ENCODE measurements at regions not wholly inside any gene's neighbourhood (a gene's known extent, or its start where the extent isn't known, plus 50 kb on each side); places are given as distances from the start of the nearest gene placed in this dataset.

GRCh38 chr18:38539856-38540255 is 974.3 kb upstream of the CELF4 start:
- TF ChIP-seq NANOG (IDR thresholded peaks at IDR 0.05; ENCODE audit: borderline replicate concordance) (no peak), ZNF114 (CRISPR knock-in tag; IDR thresholded peaks at IDR 0.05) (no peak), ZNF462 (CRISPR knock-in tag; IDR thresholded peaks at IDR 0.05) (no peak), POLR2AphosphoS5 (IDR thresholded peaks at IDR 0.05; ENCODE audit: low read depth) (no peak), JUNB (IDR thresholded peaks at IDR 0.05; ENCODE audit: unreplicated experiment) (no peak), EZH2phosphoT487 (IDR thresholded peaks at IDR 0.05; ENCODE audit: unreplicated experiment) (no peak), ETS1 (IDR thresholded peaks at IDR 0.05) (no peak), EZH2 (IDR thresholded peaks at IDR 0.05; ENCODE audit: low read depth, unreplicated experiment) (no peak), STAT1 (IDR thresholded peaks at IDR 0.05; ENCODE audit: unreplicated experiment) (no peak), REST (IDR thresholded peaks at IDR 0.05; ENCODE audit: unreplicated experiment) (no peak), ZNF331 (CRISPR knock-in tag; IDR thresholded peaks at IDR 0.05; ENCODE audit: low read depth) (no peak), CTCF (conservative IDR thresholded peaks at IDR 0.05; ENCODE audit: low read depth in 2 of 2) (no peak)
- Histone ChIP-seq H3K4me2 (no peak overlapping the region), H3K36me3 (ENCODE audit: insufficient read depth) (no peaks in the 10 kb centered on the region), H3K9me2 (ENCODE audit: insufficient read depth) (peaks cover 3% of the 10 kb centered on the region; the same call in 1 of the 2 replicates), H3K27ac (ENCODE audit: low read depth) (no peak overlapping the region), H2AFZ (no peak overlapping the region), H3K4me3 (no peak overlapping the region), H3K4me1 (ENCODE audit: insufficient read depth) (no peaks in the 10 kb centered on the region), H3F3A (replicated peaks; ENCODE audit: low read depth) (no peaks in the 10 kb centered on the region), H4K20me1 (replicated peaks; ENCODE audit: insufficient read depth) (no peaks in the 10 kb centered on the region), H3K79me2 (replicated peaks; ENCODE audit: insufficient read depth) (no peaks in the 10 kb centered on the region), H3K27me3 (ENCODE audit: insufficient read depth) (no peaks in the 10 kb centered on the region)
- H3K4me1 Mint-ChIP-seq = peaks cover 9% of the 10 kb centered on the region
- H3K36me3 Mint-ChIP-seq (ENCODE audit: low read depth) = no peaks in the 10 kb centered on the region
- DNase-seq (ENCODE audit: low spot score) = no peak
- no peak for ATAC-seq
- no peak overlapping the region for H3K27ac Mint-ChIP-seq
- H3K4me3 Mint-ChIP-seq = no peak overlapping the region
- H3K9me3 Mint-ChIP-seq = no peaks in the 10 kb centered on the region; the same call in 2 of the 3 replicates
- H3K27me3 Mint-ChIP-seq (ENCODE audit: insufficient read depth, low read depth, poor library complexity) = peaks cover 4% of the 10 kb centered on the region

Measured in GM23338 (cell line).